ENCODE measurements at regions not wholly inside any gene's neighbourhood (a gene's known extent, or its start where the extent isn't known, plus 50 kb on each side); places are given as distances from the start of the nearest gene placed in this dataset.

DNA sequence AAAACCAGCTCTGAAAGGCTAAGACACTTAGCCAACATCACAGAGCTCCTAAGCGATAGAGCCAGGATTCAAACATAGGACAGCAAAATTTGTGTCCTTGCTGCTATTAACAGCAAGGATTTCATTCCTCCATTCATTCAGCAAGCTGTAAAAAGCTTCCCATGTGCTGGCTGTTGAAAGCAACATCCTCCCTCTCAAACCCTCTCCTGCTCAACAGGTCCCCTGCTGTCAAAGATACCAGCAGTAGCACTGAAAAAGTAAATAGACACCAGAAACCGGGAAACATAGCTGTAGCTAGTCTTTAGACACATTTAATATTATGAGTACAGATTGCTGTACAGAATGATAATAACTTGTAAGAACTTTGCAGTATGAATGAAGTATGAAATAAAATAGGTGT, 52.6 kb upstream of the ADAMTSL1 start:
- Histone ChIP-seq H3K79me2 (ENCODE audit: low read length) (no peaks in the 10 kb centered on the region), H3K9ac (ENCODE audit: low read length) (no peak overlapping the region), H3K9me2 (replicated peaks; ENCODE audit: low read length) (no peaks in the 10 kb centered on the region), H3K27ac (ENCODE audit: low read length) (no peak overlapping the region), H2AFZ (ENCODE audit: low read length) (no peak overlapping the region), H3K4me2 (ENCODE audit: low read length) (no peak overlapping the region), H3K4me1 (ENCODE audit: insufficient read depth, low read length) (no peaks in the 10 kb centered on the region), H4K20me1 (ENCODE audit: low read length) (no peaks in the 10 kb centered on the region), H3K4me3 (ENCODE audit: low read length) (no peak overlapping the region), H3K9me3 (ENCODE audit: low read length) (no peaks in the 10 kb centered on the region), H3K27me3 (ENCODE audit: low read length) (no peaks in the 10 kb centered on the region), H3F3A (ENCODE audit: low read length, unreplicated experiment) (no peaks in the 10 kb centered on the region), H3K36me3 (ENCODE audit: low read depth, low read length) (no peaks in the 10 kb centered on the region)
- TF ChIP-seq EZH2 (IDR thresholded peaks at IDR 0.05; ENCODE audit: low read length, unreplicated experiment) (no peak), EZH2phosphoT487 (IDR thresholded peaks at IDR 0.05; ENCODE audit: borderline replicate concordance, low read length) (no peak)
- TF ChIP-seq, protein P1, sequence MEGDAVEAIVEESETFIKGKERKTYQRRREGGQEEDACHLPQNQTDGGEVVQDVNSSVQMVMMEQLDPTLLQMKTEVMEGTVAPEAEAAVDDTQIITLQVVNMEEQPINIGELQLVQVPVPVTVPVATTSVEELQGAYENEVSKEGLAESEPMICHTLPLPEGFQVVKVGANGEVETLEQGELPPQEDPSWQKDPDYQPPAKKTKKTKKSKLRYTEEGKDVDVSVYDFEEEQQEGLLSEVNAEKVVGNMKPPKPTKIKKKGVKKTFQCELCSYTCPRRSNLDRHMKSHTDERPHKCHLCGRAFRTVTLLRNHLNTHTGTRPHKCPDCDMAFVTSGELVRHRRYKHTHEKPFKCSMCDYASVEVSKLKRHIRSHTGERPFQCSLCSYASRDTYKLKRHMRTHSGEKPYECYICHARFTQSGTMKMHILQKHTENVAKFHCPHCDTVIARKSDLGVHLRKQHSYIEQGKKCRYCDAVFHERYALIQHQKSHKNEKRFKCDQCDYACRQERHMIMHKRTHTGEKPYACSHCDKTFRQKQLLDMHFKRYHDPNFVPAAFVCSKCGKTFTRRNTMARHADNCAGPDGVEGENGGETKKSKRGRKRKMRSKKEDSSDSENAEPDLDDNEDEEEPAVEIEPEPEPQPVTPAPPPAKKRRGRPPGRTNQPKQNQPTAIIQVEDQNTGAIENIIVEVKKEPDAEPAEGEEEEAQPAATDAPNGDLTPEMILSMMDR (conservative IDR thresholded peaks at IDR 0.05; ENCODE audit: low read depth, low read length): no peak
- ChIA-PET CTCF (no interaction called here), POLR2A (ENCODE audit: unreplicated experiment) (no interaction called here)
- ATAC-seq (no peak), DNase-seq (no peak)
- intact Hi-C loops (cut with micrococcal nuclease): no loop called here
- no TSS peak for BruUV-seq (replicated peaks)

DNA sequence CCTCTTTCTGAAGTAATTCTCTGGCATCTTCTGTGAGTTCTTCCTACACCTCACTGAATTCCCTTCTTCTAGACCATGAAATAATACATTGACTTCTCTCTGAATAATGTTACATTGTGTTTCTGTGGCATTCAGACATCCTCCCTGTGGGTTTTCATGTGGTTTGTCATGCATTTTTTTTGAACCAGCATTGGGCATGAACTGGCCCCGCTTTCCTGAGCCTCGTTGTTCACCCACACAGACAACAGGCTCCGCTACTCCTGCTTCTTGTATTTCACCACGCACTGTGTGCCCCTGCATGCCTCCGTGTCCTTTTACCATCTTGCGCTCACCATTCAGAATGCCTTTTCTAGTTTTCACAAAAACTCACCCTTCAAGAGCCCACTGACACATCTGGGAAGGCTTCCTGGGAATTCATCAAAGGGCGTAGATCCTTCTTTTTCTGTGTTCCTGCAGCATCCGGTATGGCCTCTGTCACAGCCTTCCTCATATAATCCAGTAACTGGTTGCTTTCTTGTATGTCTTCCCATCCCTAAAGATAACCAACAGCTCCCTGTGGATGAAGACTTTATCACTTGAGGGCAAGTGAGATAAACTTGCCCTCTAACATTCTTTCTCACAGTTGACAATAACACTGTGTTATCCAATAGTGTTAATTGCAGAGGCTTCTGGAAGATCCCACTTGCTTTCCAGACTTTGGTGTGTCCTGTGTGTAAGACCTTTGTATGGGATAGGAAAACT, 51.5 kb upstream of the ADAMTSL1 start:
- H2AFZ ChIP-seq (ENCODE audit: low read length): no peak overlapping the region
- no peak for DNase-seq
- TF ChIP-seq EZH2 (IDR thresholded peaks at IDR 0.05; ENCODE audit: low read length, unreplicated experiment): no peak
- TF ChIP-seq, protein P1 (conservative IDR thresholded peaks at IDR 0.05; ENCODE audit: low read depth, low read length): no peak
- no peak for TF ChIP-seq EZH2phosphoT487 (IDR thresholded peaks at IDR 0.05; ENCODE audit: borderline replicate concordance, low read length)
- H3K27ac ChIP-seq (ENCODE audit: low read length): no peak overlapping the region
- no peaks in the 10 kb centered on the region for H3K27me3 ChIP-seq (ENCODE audit: low read length)
- H4K20me1 ChIP-seq (ENCODE audit: low read length): no peaks in the 10 kb centered on the region
- H3K4me2 ChIP-seq (ENCODE audit: low read length): no peak overlapping the region
- no peak overlapping the region for H3K4me3 ChIP-seq (ENCODE audit: low read length)
- no TSS peak for BruUV-seq (replicated peaks)
- no peaks in the 10 kb centered on the region for H3K9me2 ChIP-seq (replicated peaks; ENCODE audit: low read length)
- H3K9ac ChIP-seq (ENCODE audit: low read length): no peak overlapping the region
- no peaks in the 10 kb centered on the region for H3K36me3 ChIP-seq (ENCODE audit: low read depth, low read length)
- intact Hi-C loops (cut with micrococcal nuclease): no loop called here
- ChIA-PET POLR2A (ENCODE audit: unreplicated experiment) (no interaction called here), CTCF (no interaction called here)
- no peaks in the 10 kb centered on the region for H3K79me2 ChIP-seq (ENCODE audit: low read length)
- no peaks in the 10 kb centered on the region for H3F3A ChIP-seq (ENCODE audit: low read length, unreplicated experiment)
- H3K9me3 ChIP-seq (ENCODE audit: low read length): no peaks in the 10 kb centered on the region
- no peaks in the 10 kb centered on the region for H3K4me1 ChIP-seq (ENCODE audit: insufficient read depth, low read length)
- no peak for ATAC-seq

DNA sequence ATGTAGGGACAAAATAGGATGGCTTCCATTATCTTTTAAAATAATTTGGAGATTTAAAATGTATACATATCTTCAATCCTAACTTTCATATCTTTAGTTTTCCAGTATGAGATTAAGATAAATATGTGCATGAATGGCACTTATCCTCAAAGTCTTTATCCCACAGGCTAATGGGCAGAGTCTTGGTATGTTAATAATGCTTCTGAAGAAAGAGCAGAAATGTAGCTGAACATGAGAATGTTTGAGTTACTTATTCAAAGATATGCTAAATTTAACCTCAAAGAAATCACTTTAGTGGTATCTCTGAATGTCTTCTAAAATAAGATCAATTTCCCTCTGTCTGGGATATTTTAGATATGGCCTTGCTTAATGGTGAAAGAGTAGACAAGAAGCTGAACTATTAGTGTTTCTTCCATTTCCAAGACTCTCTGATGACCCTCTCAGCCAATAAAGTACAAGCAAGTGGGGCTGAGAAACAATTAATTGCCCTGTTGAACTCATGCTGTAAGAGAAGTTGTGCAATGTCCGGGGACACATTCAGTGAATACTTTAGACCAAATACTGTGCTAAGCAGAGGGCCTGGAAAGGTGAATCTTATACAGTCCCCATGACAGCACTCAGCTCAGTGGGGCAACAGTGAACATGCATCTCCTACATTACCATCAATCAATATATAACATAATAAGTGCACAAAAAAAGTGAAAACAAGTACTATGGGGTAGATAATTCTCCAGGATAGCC, 50.0 kb upstream of the ADAMTSL1 start:
- Histone ChIP-seq H3K9ac (ENCODE audit: low read length) (no peak overlapping the region), H3K27me3 (ENCODE audit: low read length) (no peaks in the 10 kb centered on the region), H3K9me2 (replicated peaks; ENCODE audit: low read length) (no peaks in the 10 kb centered on the region), H3K36me3 (ENCODE audit: low read depth, low read length) (no peaks in the 10 kb centered on the region), H4K20me1 (ENCODE audit: low read length) (no peaks in the 10 kb centered on the region), H3K27ac (ENCODE audit: low read length) (no peak overlapping the region), H3K79me2 (ENCODE audit: low read length) (no peaks in the 10 kb centered on the region), H3K9me3 (ENCODE audit: low read length) (no peaks in the 10 kb centered on the region), H3F3A (ENCODE audit: low read length, unreplicated experiment) (no peaks in the 10 kb centered on the region), H2AFZ (ENCODE audit: low read length) (no peak overlapping the region), H3K4me1 (ENCODE audit: insufficient read depth, low read length) (no peaks in the 10 kb centered on the region), H3K4me3 (ENCODE audit: low read length) (no peak overlapping the region), H3K4me2 (ENCODE audit: low read length) (no peak overlapping the region)
- ChIA-PET POLR2A (ENCODE audit: unreplicated experiment) (no interaction called here), CTCF (no interaction called here)
- ATAC-seq (no peak), DNase-seq (no peak)
- intact Hi-C loops (cut with micrococcal nuclease): no loop called here
- no TSS peak for BruUV-seq (replicated peaks)
- no peak for TF ChIP-seq EZH2 (IDR thresholded peaks at IDR 0.05; ENCODE audit: low read length, unreplicated experiment)
